ENCODE measurements at regions not wholly inside any gene's neighbourhood (a gene's known extent, or its start where the extent isn't known, plus 50 kb on each side); places are given as distances from the start of the nearest gene placed in this dataset.

GRCh38 chr4:163624727-163625126 is 130.2 kb downstream of the TMA16 start:
- Histone ChIP-seq H2AFZ (ENCODE audit: low read length) (no peak overlapping the region), H2BK120ac (replicated peaks; ENCODE audit: low read depth, low read length) (no peak overlapping the region), H2BK5ac (ENCODE audit: low read depth, low read length) (no peak overlapping the region), H3K79me1 (ENCODE audit: low read depth, low read length) (no peaks in the 10 kb centered on the region), H2BK15ac (ENCODE audit: low read length) (no peak overlapping the region), H4K5ac (ENCODE audit: insufficient read length, low read depth, low read length) (no peak overlapping the region), H3K4me1 (replicated peaks in 1 of 4; ENCODE audit: control insufficient read depth in 3 of 4, insufficient read depth in 4 of 4, low read length in 3 of 4) (no peaks in the 10 kb centered on the region), H3K23me2 (ENCODE audit: low read depth, low read length) (no peaks in the 10 kb centered on the region), H3K27ac (ENCODE audit: low read depth, low read length) (no peak overlapping the region), H3K9me3 (ENCODE audit: insufficient read depth in 2 of 2, low read depth in 1 of 2, low read length in 1 of 2) (no peaks in the 10 kb centered on the region), H3K27me3 (replicated peaks in 1 of 4; ENCODE audit: control insufficient read depth in 3 of 4, extremely low read depth in 1 of 4, insufficient read depth in 3 of 4, low read length in 3 of 4) (no peaks in the 10 kb centered on the region), H2BK20ac (ENCODE audit: low read length) (no peak overlapping the region), H3K4me2 (ENCODE audit: insufficient read depth in 1 of 2, low read depth in 2 of 2, low read length in 2 of 2) (no peak overlapping the region), H3K18ac (ENCODE audit: extremely low read depth, low read length) (no peak overlapping the region), H4K20me1 (replicated peaks in 1 of 2; ENCODE audit: control insufficient read depth in 1 of 2, insufficient read depth in 2 of 2, low read length in 2 of 2) (no peaks in the 10 kb centered on the region), H2BK12ac (ENCODE audit: low read depth, low read length) (no peak overlapping the region), H4K91ac (replicated peaks; ENCODE audit: insufficient read length, low read length) (no peak overlapping the region), H3K36me3 (ENCODE audit: control insufficient read depth in 2 of 4, insufficient read depth in 4 of 4, low read length in 3 of 4) (no peaks in the 10 kb centered on the region), H3K79me2 (ENCODE audit: control insufficient read depth in 1 of 2, insufficient read depth in 2 of 2, low read length in 2 of 2) (no peaks in the 10 kb centered on the region), H3K23ac (ENCODE audit: insufficient read length) (no peak overlapping the region), H3K14ac (ENCODE audit: insufficient read length) (no peak overlapping the region), H4K8ac (ENCODE audit: extremely low read depth, insufficient read depth, low read length) (no peak overlapping the region), H3K9ac (replicated peaks in 1 of 4; ENCODE audit: extremely low read depth in 1 of 4, low read depth in 3 of 4, low read length in 3 of 4) (no peak overlapping the region), H3K4ac (replicated peaks; ENCODE audit: insufficient read length, low read depth, low read length) (no peak overlapping the region), H2AK5ac (ENCODE audit: low read depth, low read length) (no peak overlapping the region), H3K4me3 (ENCODE audit: extremely low read depth in 1 of 4, insufficient read depth in 2 of 4, low read depth in 3 of 4, low read length in 4 of 4) (no peak overlapping the region), H3K56ac (replicated peaks; ENCODE audit: insufficient read length, low read depth, low read length) (no peak overlapping the region)
- ChIA-PET CTCF (ENCODE audit: partially characterized antibody) (interaction anchor here (0.6 to 1.7 kb wide), 5 partner anchors 9 to 806 kb away, joined by 3 to 7 read pairs (median 3); no protein-coding TSS in a partner anchor), POLR2A (ENCODE audit: partially characterized antibody) (no interaction called here)
- no peak for FAIRE-seq
- no peak for DNase-seq (ENCODE audit: low read depth in 1 of 2, low spot score in 2 of 2)
- TF ChIP-seq ASH2L (IDR thresholded peaks at IDR 0.05; ENCODE audit: low read length) = no peak
- 100% methylated on average over 1 of the region's 1 CpG; no CpG with 5 or more reads in 1 of the 2 experiments for WGBS, 2 experiments (ENCODE audit: extremely low coverage in 1 of 2, insufficient coverage in 1 of 2, insufficient read length in 1 of 2, insufficient replicate concordance in 2 of 2, low coverage in 1 of 2, low lambda C conversion rate in 2 of 2, missing lambda C conversion rate in 1 of 2)

All from H1 (cell line).